ENCODE measurements at regions not wholly inside any gene's neighbourhood (a gene's known extent, or its start where the extent isn't known, plus 50 kb on each side); places are given as distances from the start of the nearest gene placed in this dataset.

- no peak for TF ChIP-seq CTCF (conservative IDR thresholded peaks at IDR 0.05)
- H3K27ac ChIP-seq = no peak overlapping the region
Observed at GRCh38 chr7:41579961-41580935, 122.6 kb downstream of the INHBA start.

- H3K27ac ChIP-seq = no peak overlapping the region
- no peak for TF ChIP-seq CTCF (conservative IDR thresholded peaks at IDR 0.05)
Observed at GRCh38 chr7:41578700-41579099, 124.2 kb downstream of the INHBA start.

- TF ChIP-seq CTCF (conservative IDR thresholded peaks at IDR 0.05) = no peak
- no peak overlapping the region for H3K27ac ChIP-seq
Observed at GRCh38 chr7:41576166-41576565, 126.7 kb downstream of the INHBA start.

- no peak for TF ChIP-seq CTCF (conservative IDR thresholded peaks at IDR 0.05)
- peak overlapping the region; percentile 29 for H3K27ac ChIP-seq
Observed at GRCh38 chr7:41574377-41574776, 128.5 kb downstream of the INHBA start.

- H3K27ac ChIP-seq = peak overlapping the region; percentile 29
- TF ChIP-seq CTCF (conservative IDR thresholded peaks at IDR 0.05) = no peak
Observed at GRCh38 chr7:41573862-41574261, 129.0 kb downstream of the INHBA start.

- peak overlapping the region; percentile 29 for H3K27ac ChIP-seq
- TF ChIP-seq CTCF (conservative IDR thresholded peaks at IDR 0.05) = no peak
Observed at GRCh38 chr7:41573443-41573842, 129.4 kb downstream of the INHBA start.

- H3K27ac ChIP-seq = peak overlapping the region; percentile 29; the same call in 1 of the 2 replicates
- no peak for TF ChIP-seq CTCF (conservative IDR thresholded peaks at IDR 0.05)
Observed at GRCh38 chr7:41573015-41573414, 129.9 kb downstream of the INHBA start.
